HPDE6-E6E7 (cell line): ENCODE measurements at regions not wholly inside any gene's neighbourhood (a gene's known extent, or its start where the extent isn't known, plus 50 kb on each side); places are given as distances from the start of the nearest gene placed in this dataset.
"Not testable (repeated sequence)": the region's sequence is repeated elsewhere in the genome, so short reads cannot be mapped to it uniquely, and the experiment has no call there.

Experiments used
- DNase-seq: peaks from one replicate; pipeline ENCODE4 v3.0.0; 2011; ENCODE audit warnings: missing footprints; ENCODE audit errors: extremely low spot score

DNA sequence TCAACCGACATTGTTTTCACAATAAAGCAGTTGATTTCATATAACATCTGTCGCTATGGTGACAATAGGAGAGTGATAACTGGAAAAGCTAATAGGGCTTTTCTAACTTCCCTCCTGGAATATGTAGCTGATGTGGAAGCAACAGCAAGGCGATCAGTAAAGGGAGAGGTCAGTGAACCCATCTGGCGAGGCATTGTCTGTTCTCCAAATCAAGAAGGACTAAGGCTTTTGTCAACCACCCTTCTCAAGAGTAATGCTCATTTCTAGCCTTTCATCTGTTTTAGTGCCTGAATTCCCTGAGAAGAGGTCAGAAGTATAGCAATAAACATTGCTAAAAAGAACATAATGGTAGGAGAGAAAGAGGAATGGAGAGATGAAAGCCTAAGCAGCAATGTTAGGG, 201.3 kb downstream of the AKAP7 start:
- DNase-seq, result no peak

DNA sequence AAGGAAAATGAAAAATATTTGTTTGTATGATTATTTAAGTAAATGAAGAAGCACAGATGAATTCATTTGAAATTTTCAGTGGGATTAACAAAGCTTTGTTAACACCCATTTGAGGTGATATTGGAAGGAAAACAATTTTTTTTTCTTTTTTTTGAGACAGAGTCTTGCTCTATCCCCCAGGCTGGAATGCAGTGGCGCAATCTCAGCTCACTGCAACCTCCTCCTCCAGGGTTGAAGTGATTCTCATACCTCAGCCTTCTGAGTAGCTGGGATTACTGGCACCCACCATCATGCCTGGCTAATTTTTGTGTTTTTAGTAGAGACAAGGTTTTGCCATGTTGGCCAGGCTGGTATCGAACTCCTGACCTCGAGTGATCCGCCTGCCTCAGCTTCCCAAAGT, 211.6 kb downstream of the AKAP7 start:
- DNase-seq, result not testable (repeated sequence)

DNA sequence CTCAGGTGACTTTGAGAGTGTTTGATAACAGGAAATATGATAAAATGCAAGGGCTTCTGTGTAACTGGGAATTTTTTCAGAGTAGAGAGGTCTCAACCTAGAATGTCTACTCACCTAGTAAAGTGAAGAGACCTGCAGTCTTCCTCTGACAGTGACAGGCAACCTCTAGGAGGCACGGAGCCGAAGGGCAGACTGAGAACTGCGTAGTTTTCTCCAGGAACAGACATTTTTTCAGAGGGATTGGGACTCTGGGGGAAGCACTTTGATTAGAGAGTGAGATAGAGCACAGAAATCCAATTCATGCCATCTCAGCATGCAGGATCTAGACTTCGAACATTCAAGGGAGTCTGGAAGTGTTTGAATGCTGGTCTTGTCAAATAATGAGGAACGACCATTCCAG, 213.3 kb downstream of the AKAP7 start:
- DNase-seq, result no peak

DNA sequence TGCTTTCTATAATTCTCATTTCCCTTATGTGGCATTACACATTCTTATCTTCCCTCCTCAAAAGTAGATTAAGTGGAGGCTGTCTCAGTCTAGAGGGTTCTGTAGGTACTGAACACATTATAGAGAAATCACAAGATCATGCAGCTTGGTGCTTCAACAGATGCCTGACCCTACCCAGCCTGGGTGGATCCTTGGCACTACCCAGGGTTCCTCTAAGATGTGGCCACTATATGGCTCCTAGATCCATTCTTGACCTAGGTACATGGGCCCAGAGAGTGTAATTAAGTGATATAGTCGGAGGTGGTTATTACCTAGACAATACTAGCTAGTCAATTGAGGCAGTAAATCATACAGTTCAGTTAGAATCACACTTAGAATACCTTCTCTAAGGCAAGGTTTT, 213.9 kb downstream of the AKAP7 start:
- no peak for DNase-seq

DNA sequence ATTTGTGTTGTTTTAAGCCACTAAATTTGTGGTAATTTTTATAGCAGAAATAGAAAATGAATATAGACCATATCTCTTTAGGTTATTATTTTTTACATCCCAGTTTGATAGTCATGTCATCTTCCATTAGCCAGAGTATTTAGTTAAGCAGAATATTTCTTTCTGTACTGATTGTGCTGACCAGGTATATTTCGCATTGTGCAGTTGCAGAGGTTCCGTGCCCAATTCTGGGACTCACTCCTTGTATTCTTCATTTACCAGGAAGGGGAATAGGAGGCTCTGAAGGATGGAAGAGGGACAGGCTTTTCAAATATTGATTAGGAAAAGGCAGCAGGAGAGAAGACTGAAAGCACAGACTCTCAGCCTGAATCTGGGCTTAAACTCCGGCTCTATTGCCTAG, 217.8 kb downstream of the AKAP7 start:
- no peak for DNase-seq

DNA sequence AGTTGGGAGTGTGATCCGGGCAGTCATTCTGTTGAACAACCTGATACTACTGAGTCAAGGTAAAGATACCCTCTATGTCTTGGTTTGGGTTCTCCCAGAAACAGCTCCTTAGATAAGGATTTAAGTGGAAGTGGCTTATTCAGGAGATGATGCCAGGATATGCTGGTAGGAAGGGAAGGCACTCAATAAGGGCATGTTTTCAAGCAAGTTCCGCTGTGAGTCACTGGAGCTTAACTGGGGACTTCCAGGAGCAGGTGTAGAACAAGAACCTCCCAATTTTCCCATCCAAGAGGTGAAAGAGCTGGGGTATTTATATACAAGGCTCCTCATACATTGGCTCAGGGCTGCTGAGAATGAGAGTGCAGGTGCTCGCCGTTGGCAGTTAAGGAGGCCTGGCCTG, 218.6 kb downstream of the AKAP7 start:
- DNase-seq, result no peak

DNA sequence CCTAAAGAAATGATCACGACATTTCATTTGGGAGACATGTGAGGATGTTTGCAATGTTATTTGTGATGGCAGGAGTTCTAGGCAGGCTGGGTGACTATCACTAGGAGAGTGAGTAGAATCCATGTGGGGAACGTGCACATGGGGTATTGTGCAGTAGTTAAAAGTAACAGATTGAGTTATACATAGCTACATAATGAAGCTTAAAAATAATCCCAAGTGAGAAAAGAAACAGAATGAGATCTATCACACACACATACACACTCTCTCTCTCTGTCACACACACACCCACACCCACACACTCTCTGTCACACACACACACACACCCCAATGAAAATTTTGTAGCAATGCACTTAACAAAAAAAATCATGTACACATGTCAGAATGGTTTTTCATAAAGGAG, 218.7 kb upstream of the ARG1 start:
- no peak for DNase-seq

DNA sequence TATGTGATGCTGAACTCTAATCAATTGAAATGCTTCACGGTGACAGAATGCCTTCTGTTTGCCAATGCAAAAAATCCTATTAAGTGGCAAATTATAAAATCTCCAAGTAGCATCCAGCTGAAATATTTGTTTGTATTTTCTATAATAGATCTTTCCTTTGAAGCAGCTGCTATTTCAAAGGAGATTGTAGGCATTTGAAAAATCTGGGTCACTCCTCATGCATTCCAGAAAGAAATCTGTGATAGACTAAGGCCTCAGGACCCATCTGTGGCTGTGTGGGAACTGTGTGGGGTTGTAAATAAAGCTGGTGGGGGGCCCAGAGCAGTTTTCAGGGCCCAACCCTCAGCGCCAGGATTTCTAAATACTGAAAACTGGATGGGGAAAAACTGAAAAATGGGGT, 216.9 kb upstream of the ARG1 start:
- DNase-seq, result no peak

DNA sequence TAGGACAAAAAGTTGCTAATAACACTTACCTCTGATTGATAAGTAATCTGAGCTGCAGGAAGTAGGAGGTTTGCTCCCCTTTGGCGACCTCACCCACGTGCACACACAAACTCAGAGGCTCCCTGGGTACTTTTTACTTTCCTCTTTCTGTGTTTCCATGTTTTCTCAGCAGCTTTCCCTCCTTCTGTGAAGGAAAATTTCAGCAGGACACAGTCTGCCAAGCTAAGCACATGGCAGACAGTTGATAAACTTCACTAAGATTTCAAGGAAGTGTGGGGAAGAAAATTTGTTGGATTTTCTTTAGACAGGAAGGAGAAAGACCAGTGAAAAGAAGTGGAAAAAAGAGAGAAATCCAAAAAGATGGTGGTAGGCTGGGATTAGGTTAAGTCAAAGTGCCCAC, 215.5 kb upstream of the ARG1 start:
- DNase-seq, result no peak

DNA sequence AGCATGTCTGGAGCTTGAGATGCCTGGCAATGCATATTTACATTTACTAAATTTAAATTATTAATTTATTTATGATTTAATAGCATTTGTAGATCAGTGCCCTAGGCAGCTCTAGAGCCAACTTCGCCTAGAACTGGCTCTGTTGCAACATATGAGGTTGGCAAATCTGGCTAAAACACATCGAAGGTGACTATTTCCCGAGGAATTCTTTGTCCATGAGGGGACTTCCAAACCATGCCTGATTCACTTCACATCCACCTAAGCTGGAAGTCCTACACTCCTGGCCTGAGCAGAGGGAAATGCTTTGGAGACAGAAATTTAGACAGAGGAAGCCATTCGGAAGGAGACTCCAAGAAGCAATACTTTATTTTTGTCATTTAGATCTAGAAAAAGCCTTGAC, 211.0 kb upstream of the ARG1 start:
- no peak for DNase-seq

DNA sequence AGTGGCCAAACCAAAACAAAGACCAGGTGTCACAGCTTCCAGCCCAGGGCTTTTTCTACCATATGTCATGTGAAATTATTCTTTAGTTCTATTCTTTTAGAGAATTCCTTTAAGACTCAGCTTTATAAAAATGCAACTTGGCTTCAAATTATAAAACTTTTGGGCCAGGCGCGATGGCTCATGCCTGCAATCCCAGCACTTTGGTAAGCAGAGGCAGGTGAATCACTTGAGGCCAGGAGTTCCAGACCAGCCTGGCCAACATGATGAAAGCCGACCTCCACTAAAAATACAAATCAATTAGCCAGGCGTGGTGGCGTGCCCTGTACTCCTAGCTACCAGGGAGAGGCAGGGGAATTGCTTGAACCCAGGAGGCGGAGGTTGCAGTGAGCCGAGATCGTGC, 210.3 kb upstream of the ARG1 start:
- DNase-seq, result no peak

DNA sequence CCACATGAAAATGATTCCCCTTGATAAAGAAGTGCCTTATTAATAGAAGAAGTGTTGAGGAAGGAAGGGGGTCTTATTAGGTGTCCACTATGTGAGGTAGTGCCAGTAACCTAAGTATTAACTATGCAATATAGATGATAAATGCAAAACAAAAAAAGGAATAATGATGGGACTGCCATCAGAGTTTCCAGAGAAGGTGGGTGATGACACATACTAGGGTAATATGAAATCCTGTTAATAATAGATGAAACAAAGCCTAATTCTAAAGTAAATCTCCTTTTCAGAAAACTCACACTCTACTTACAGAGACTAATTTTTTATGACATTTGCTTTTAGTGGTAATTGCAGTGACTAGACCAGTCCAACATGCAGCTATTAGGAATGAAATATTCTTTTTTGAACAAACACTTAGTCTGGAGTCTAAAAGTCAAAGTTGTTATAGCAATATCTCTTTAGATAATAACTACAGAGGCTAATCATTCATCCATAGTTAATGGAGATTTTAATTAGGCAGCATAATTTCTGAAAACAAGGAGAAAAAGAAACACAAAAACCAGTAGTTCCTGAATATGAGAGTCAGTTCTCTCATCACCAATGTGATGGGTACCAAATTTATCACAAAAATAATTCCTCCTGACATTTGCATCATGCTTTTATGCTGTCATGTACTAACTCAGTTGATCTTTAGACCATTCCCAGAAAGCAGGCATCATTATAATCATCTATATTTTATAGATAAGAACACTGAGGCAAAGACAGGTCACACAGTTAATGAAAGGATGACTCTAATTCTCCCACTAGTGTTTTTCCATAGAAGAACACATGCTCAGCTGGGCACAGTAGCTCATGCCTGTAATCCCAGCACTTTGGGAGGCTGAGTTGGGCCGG, 208.8 kb upstream of the ARG1 start:
- DNase-seq, result no peak

DNA sequence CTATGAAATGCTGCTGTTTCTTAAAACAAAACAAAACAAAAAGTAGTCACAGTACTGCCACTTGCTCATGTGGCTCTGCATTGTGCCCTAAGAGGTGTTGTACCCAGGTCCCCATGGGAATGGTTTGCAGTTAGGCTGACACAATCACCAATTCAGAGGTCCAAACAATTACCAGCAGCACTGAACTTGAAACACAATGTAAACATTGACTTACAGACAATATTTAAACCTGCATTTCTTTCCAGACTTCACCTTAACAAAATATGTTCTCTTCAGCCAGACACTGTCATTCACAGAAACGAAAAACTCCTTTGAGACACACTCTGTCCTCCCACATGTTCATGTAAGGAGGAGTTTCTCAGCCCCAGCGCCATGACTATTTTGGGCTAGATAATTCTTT, 206.8 kb upstream of the ARG1 start:
- DNase-seq, result no peak

DNA sequence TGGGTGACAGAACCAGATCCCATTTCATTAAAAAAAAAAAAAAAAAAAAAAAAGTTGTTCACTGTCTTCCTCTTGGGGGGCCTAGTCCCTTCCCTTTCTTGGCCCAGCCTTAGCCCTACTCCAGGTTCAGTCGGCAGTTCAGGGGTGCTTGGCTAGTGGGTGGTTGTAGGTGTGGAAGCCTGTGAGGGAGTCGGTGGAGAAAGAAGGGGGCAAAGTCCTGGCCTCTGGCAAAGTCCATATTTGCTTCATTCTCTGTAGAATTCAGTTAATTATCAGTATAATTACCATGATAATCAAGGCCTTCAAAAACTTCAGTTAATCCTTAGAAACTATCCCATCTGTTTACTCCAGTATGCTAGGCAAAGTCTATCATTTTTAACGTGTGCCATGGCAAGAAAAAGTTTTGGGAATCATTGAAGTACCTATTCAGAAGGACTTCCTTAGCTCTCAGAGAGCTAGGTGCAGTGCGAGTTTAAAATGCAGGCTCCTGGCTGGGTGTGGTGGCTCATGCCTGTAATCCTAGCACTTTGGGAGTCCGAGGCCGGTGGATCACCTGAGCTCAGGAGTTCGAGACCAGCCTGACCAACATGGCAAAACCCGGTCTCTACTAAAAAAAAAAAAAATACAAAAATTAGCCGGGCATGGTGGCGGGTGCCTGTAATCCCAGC, 205.7 kb upstream of the ARG1 start:
- DNase-seq, result no peak

DNA sequence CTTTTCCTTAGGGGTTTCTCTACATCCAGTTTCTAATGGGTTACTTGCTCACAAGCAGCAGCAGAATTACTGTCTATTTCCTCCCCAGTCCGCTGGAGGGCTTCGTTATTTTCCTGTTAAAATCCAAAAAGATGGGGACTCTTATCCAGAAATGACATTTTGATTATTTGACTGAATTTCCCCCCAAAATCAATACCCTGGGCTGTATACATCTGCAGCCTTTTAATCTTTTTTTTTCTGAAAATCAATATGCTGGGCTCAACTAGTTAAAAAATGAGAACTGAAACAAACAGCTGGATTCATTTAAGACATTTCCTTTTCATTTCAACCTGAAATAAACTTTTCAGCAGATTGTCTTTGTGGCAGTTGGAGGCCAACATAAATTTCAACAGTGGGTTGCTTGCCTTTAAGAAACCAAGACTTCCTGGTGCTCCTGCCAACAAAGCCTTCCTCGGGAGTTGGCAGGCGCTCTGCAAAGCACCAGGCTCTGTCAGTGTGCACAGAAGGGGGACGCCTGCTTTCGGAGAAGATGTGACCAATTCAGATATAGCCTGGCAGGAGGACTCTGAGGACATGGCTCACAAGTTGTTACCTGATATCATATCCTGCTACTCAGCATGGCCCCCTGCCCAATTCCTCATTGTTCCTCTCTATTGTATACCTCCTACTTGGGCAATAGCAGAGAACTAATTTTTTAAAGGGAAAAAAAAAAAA, 204.7 kb upstream of the ARG1 start:
- no peak for DNase-seq

DNA sequence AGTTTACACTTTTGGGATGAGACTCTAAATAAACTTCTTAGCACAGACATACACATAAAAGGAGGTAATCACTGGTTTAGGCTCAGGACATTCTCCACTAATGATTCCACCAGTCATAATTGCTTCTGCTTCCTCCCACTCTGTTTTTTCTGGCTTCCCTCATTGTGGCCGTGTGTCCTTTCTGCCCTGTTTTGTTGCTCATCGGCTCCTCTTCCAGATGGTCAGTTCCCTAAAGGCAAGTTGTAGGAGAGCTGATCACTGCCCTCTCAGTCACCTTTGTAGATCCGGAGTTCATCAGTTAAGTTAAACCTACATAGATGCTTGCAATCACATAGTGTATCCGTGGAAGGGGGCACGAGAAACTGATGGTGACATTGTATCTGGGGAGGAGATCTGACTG, 200.5 kb upstream of the ARG1 start:
- no peak for DNase-seq

DNA sequence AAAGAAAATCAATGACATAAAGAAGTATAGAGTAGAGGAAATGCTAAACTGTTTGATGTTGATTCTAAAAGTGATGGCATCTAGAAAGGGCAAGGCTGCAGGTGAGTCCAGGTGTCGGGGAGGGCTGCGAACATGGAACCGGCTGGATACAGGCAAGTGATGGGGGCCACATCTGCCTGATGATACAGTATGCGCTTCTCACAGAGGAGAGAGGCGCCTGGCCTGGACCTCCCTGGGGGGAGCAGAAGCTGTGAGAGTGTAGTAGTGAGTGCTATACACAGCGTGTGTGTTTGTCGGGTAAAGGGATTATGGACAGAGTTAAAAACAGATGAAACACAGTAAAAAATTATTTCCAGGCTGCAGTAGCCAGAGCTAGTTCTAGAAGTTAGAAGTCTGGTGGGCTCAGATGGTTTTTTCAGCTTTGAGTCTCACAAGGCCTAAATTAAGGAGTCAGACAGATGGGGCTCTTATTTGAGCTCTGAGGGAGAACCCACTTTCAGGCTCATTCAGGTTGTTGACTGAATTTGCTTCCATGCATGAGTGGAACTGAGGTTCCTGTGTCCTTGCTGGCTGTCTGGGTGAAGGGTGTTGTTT, 195.8 kb upstream of the ARG1 start:
- DNase-seq, result no peak

DNA sequence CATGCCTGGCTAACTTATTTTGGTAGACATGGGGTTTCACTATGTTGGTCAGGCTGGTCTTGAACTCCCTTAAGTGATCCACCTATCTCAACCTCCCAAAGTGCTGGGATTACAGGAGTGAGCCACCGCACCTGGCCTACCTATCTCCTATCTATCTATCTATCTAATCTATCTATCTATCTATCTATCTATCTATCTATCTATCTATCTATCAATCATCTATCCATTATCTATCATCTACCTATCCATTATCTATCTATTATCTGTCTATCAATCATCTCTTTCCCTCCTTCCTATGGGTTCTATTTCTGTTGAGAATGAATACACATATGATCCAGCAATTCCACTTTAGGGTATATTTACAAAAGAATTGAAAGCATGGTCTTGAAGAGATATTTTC, 194.2 kb upstream of the ARG1 start:
- no peak for DNase-seq

DNA sequence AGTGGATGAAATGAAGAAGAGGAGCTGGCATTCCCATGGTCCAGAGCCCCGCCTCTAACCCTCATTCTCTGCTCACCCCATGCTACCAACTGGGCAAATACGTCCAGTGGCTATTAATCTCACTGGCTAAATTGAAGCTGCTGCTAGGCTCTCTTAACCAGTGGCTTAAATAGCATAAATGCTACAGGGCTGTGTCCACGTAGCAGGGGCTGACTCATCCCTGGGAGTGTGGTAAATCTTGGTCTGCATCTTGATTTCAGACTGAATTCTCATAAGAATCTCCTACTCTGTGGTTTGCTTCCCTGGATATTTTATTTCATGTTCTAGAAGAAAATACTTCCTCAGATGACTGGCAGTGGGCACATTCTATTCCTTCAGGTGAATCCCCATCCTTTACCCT, 193.1 kb upstream of the ARG1 start:
- no peak for DNase-seq

DNA sequence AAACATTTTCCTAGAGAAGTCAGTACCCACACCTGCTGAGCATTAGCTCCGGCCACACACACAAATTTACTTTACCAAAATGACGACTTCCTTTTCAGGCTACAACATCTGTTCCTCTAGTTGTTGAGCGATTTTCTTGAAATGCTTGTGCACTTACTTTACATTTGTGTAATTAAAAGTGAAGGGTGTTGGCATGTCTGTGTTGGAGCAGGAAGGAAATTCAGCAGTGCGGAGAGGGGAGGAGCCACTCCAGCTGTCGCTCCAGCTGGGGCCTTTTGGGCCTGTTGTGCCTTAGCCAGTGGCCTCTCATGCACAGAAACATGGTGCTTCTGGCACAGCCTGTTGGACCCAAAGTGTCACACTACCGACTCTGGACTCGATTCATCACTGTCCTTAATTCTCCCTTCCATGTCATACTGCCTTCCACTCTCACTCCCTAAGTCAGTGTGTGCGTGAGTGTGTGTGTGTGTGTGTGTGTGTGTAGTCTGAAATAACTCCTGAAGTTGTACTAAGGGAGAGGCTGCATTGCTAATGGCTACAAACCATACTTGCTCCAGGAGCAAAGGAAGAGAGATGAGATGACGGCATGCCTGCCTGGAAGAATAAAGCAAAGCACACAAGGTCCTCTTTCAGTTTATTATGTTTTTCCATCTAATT, 191.8 kb upstream of the ARG1 start:
- no peak for DNase-seq

DNA sequence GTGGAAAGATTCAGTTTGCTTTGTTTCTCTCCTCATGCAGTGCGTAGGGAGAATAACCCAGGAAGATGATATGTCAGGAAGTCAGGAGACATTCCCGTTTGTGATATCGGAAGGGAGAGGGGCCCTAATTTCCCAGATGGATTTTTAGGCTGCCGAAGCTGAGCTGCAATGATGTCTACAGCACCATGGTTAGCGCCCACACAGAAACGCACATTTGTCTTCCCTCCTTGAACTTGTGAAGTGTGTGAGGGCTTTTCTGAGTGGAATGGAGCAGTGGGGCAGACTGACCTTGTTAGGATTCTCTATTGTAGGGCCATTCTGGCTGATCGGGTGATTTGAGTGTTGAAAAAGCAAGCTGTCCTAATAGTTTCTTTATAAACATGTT, 191.3 kb upstream of the ARG1 start:
- no peak for DNase-seq

DNA sequence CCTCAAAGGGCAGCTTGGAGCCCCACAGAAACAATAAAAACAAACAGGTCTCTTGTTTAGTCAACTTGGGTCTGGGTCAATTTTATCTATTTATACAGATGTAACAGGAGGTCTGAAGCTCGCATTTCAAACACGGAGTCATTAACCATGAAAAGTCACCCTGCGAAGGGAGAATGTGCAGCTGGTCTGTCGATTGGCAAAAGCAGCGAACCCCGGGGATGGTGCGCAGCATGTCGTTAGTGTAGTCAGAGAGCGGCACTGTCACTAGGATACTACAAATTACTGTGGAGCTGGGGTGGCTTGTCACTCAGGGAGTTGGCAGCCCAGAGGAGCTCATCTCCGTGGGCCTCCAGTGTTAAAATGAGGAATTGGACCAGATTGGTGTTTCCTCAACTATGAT, 190.4 kb upstream of the ARG1 start:
- no peak for DNase-seq
